ENCODE measurements at regions not wholly inside any gene's neighbourhood (a gene's known extent, or its start where the extent isn't known, plus 50 kb on each side); places are given as distances from the start of the nearest gene placed in this dataset.
A peak's percentile ranks its signal among the peaks of the same experiment; 100 is the strongest.

- TF ChIP-seq MYNN (IDR thresholded peaks at IDR 0.05) = no peak
- TF ChIP-seq MYNN (CRISPR knock-in tag; IDR thresholded peaks at IDR 0.05) = no peak
- TF ChIP-seq ZNF740 (CRISPR knock-in tag; IDR thresholded peaks at IDR 0.05) = peak; percentile 78
- TF ChIP-seq ZNF740 (tag; IDR thresholded peaks at IDR 0.05) = 0 out of 4 replicates have a peak, but pooled peaks of 1 of the 2 experiments have one; percentile 39
- no peak for TF ChIP-seq FOXA1 (IDR thresholded peaks at IDR 0.05; ENCODE audit: borderline replicate concordance)
- peak; percentile 56 for TF ChIP-seq FOXM1 (IDR thresholded peaks at IDR 0.05; ENCODE audit: low read depth)
- no peak for TF ChIP-seq FOXM1 (CRISPR knock-in tag; IDR thresholded peaks at IDR 0.05; ENCODE audit: low read depth)
- no peak for TF ChIP-seq NFXL1 (CRISPR knock-in tag; IDR thresholded peaks at IDR 0.05)
- no peak; a peak in 1 of 3 replicates for TF ChIP-seq CBX3 (IDR thresholded peaks at IDR 0.05; ENCODE audit: borderline replicate concordance in 1 of 2, low read length in 2 of 2)
- 0 out of 2 replicates have a peak, but pooled peaks have one; percentile 62 for TF ChIP-seq EHMT2 (IDR thresholded peaks at IDR 0.05)
- no peak for TF ChIP-seq PHF20 (IDR thresholded peaks at IDR 0.05; ENCODE audit: partially characterized antibody)
- no peak; the same call in 1 of the 2 replicates for TF ChIP-seq TFAP4 (CRISPR knock-in tag; IDR thresholded peaks at IDR 0.05; ENCODE audit: borderline replicate concordance)
- 0 out of 4 replicates have a peak, but pooled peaks of 1 of the 2 experiments have one; percentile 5 for TF ChIP-seq TBL1XR1 (IDR thresholded peaks at IDR 0.05; ENCODE audit: low read length in 2 of 2)
- TF ChIP-seq ZNF583 (CRISPR knock-in tag; IDR thresholded peaks at IDR 0.05) = no peak
- peak; percentile 65 for TF ChIP-seq RBBP5 (IDR thresholded peaks at IDR 0.05; ENCODE audit: borderline replicate concordance, insufficient read depth, low read length, poor library complexity, severe bottlenecking)
- TF ChIP-seq MCM3 (IDR thresholded peaks at IDR 0.05) = no peak
- TF ChIP-seq NELFE (IDR thresholded peaks at IDR 0.05; ENCODE audit: insufficient read depth, insufficient read length) = no peak
- peak; percentile 69 for TF ChIP-seq POLR2A (conservative IDR thresholded peaks at IDR 0.05)
- no peak for TF ChIP-seq TGIF2 (CRISPR knock-in tag; IDR thresholded peaks at IDR 0.05)
- TF ChIP-seq AFF1 (IDR thresholded peaks at IDR 0.05; ENCODE audit: low read depth in 1 of 2, partially characterized antibody in 2 of 2) = peak; percentile 17 to 23
- no peak for TF ChIP-seq ZBTB1 (CRISPR knock-in tag; IDR thresholded peaks at IDR 0.05; ENCODE audit: borderline replicate concordance, low read depth)
- peak; percentile 51; the same call in 1 of the 2 replicates for TF ChIP-seq SPI1 (IDR thresholded peaks at IDR 0.05; ENCODE audit: borderline replicate concordance, low read depth, low read length)
- TF ChIP-seq ILF3 (IDR thresholded peaks at IDR 0.05; ENCODE audit: borderline replicate concordance) = no peak
- TF ChIP-seq ZNF232 (CRISPR knock-in tag; IDR thresholded peaks at IDR 0.05) = no peak
- no peak for TF ChIP-seq MECOM (CRISPR knock-in tag; IDR thresholded peaks at IDR 0.05)
Measured at GRCh38 chr4:184267673-184268583, 50.3 kb upstream of the ENPP6 start (continued).

Data from K562 (cell line).